ENCODE measurements at regions not wholly inside any gene's neighbourhood (a gene's known extent, or its start where the extent isn't known, plus 50 kb on each side); places are given as distances from the start of the nearest gene placed in this dataset.

DNA sequence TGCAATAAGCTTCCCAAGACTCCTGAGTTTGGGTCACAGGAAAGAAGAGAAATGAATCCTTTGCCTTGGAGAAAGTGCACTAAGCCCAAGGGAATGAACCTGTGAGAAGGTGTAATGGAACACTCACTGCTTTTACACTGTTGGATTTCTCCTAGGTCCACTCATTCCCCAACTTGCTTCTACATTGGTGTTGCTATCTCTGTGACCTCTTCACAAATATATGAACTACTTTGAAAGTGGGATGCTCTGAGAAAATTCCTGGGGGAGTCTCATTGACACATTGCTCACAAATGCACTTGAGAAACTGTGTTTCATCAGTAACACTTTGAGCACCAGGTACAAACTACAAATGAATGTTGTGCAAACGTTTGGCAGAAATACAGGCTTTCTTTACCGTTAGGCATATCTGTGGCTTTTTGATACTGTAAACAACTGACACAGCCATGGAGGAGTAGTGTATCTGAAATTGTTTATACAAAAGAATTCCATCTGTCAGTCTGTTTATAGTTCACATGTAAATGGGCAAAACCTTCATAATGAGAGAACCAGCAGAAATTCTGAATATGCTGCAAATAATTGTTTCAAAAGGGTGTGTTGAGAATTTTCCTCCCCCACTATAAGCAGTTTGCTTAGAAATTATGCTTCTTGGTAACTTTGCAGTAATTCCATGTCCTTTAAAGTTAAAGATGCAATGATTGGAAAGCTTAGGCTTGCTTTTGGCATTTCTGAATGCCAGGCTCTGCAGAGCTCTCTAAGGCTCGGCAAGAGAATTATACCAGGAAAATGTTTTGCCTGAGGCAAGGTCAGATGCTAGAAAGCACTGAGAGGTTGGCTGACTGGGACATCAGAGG lies 348.5 kb upstream of the DDHD1 start:
- no peak for DNase-seq

DNA sequence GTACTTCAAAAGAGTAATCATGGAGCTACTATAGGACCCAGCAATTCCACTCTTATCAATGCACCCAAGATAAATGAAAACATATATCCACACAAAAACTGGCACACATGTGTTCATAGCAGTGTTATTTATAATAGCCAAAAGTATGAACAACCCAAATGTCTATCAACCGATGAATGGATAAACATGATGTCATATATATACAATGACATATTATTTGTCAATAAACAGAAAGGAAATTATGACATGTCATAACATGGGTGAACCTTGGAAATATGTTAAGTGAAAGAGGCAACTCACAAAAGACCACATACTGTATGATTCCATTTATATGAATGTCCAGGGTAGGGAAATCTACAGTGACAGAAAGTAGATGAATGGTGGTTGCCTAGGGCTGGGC lies 347.1 kb upstream of the DDHD1 start:
- no peak for DNase-seq

DNA sequence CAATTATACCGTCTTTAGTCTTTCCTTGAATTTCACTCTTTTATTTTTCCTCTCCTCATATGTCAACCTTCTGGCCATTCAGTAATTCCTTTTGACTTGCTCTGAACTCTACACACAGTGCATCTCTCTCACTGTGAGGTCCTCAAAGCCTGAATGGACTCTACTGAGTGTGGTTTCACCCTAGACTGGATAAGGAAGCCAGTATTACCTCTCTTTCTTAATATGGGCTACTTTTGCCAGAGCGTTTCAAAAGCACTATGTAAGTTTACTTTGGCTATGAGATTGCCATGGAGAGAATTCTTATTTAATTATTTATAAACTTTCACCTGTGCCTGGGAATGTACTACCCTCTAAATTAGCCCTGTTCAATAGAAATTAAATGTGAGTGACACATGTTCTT lies 343.5 kb upstream of the DDHD1 start:
- DNase-seq, result no peak

DNA sequence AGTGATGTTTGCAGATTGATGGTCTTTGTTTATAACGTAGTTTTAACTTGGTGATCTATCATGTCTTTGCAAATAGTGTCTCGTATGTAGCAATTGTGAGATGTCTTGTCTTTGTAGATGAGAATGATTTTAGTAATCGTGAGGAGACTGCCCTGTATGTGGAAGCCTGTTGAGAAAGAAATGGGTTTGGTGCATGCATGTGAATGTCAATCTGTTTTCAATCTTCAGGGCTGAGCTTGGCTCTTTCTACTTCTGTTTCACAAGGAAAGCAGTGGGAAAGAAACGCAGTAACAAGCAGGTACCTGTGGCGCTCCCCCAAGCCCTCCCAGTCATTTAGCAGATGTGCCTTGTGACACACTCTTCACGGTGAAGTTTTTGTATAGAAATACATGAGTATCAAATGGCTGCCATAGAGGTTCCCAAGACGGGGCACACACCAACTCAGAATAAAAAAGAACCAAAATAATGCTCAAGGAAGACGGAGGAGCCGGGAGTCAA lies 342.8 kb upstream of the DDHD1 start:
- DNase-seq, result no peak

DNA sequence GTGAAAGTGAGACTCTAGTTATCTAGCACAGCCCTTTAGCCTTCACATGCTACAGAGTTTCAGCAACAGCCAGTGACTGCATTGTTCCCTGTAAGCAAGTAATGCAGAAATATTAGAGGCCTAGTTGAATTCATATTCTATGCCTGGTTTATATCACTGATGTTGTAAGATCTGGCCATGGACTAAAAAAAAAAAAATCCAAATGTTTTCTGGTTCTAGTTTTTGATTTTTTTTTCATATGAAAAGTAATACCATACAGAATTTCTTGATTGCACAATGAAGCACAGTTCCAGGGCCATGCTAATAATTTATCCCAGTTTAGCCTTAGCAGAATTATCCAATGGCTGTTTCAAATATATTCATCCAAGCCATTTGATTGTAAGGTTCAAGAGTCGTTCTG lies 341.5 kb upstream of the DDHD1 start:
- DNase-seq, result no peak

DNA sequence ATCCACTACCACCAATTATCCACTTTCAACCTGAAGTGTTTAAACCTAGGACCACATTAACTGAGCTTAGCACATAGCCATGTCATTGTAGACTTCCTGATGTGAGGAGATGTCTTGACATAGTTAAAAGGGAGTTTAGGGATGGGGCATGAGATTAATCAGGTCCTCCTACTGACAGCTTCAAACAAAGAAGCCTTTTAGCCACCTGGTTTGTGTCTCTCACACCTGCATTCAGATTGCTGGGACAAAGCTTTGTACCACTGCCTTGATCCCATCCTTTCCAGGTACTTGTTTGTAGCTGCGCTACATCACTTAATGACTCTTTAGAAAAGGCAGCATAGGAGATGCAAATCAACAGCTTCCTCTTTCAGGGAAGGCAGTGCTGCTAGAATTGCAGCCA lies 340.7 kb upstream of the DDHD1 start:
- no peak for DNase-seq

DNA sequence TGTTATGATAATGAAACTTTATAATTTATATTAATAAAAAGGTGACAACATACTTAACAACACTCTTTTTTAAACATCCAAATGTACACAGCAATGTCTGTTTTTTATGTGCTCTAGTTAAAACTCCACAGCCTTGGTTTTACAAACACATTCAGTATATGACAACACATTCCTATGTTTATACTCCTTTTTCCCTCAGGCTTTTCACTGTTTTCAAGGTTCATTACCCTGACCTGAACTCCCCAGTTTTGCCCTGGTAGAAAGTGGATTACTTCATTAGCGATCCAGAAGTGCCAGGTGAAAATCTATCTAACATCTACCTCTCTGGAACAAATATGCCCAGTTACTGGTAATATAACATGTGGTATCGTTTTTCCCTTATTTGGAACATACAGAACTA lies 340.2 kb upstream of the DDHD1 start:
- no peak for DNase-seq

DNA sequence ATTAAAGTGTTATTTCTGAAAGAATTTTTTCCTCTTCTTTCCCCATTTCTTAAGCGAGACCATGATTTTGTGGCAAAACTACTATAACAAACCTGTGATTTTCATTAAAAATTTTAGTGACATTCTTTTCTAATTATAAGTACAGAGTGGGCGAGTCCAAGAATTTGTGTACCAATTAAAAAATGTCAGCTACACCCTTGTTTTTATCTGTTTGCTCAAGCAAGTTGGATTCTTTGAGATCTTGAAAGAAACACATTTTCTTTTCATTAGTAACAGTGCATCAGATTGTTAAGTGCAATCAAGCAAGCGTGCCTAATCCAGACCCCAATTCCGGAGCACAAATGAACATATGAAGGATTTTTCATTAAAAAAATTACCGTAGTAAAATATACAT lies 338.8 kb upstream of the DDHD1 start:
- DNase-seq, result no peak

DNA sequence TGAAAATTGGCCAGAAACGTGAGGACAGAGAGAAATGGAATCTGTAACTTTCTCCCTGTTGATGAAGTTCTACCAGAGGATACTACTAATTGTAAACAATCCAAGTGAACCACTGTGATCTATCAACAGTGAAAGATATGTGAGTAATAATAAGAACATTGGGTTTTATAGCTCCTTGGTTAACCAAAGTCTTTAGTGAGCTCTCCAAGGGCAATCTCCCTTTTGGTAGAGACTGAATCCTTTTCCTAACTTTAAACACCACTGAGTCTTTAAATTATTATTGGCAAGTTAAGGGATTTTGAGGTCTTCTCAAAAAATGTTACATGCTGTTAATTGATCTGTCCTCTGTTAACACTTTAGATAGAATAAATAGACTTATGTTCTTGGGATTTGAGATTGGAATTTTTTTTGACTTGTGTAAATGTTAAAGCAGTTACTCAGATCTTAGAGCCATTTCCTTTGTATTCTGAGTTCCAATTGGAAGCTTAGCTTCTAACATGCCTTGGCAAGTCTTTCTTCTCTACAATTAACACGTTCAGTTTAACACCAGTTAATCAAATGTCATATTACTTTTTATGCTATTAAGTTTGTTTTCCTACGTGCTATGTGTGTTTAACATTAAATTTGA lies 338.2 kb upstream of the DDHD1 start:
- DNase-seq, result no peak

DNA sequence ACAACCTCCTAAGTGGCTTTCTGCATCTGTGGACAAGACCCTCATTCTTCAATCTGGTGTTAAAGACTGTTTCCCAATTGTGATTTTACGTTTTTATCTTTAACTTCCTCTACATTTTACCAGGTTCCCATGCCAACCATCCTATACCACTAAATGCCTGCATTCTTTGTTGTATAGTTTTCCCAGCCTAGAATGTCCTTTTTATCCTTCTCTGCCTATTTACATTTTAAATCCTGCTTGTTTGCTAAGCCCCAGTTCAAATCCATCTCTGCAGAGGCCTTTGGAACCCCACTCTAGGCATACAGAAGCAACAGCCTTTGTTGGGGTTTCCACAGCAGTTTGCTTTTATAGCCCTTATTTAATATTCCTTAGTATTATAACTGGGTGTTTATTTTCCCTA lies 325.1 kb upstream of the DDHD1 start:
- DNase-seq, result no peak

DNA sequence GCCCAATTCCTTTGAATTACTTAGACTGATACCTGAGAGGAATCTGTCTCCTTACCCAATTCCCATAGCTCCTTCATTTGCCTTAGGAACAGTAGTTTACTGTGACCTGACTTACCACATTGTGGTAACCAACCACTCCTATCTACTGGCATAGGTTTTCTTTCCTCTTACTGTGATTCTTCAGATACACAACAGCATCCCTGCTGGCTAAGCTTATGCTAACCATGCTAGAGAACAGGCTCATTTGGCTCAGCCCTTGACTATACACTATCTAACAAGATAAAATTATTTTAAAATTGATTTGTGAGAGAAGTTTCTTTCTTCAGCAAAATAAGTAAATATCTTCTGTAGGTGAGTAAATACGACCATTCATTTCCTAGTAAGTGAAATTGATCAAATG lies 320.4 kb upstream of the DDHD1 start:
- no peak for DNase-seq

DNA sequence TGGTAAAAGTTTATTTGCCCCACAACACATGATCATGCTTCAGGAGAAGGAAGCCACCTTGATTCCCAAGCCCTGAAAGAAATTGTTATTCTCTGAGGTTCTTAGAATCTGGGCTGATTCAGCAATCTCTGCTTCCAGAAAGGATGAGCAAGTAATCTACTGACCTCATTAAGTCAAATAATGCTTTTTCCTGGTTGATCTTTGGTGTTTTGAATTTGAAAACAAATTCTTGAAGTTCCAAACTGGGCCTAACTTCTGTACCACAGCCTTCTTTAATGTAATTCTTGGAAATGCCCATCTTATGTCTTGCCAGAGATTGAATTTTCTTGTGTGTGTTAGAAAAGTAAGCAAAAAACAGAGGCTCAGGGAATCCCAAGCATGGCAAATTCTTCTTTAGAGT lies 319.2 kb upstream of the DDHD1 start:
- DNase-seq, result no peak

DNA sequence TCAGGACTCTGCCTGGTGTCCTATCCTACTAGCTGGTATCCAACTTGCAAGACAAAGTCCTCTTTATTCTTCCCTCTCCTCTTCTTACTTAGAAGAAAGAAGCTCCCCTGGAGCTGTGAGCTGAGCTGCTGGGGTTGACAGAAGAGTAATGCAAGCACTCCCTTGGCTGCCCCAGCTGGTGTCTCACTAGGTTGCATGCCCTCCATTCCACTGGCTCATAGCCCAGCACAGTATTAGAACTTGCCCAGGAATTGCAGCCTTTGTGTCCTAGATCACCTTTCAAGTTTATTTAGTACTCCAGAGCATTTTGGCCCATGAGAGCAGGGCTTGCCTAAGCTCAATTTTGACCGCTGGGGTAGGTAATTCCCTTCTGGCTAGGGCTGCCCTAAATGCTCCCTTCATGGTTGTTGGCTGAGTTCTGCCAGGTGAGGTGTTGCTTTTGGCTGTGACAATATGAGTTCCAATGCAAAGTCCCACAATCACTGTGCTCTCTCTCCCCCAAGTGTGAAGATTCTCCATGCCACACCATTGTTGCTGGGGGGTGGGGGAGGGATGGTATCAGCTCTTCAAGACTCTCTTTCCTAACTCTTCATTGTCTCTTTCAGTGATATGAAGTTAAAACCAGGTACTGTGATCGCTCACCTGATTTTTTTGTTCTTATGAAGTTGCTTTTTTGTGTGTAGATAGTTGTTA lies 317.4 kb upstream of the DDHD1 start:
- no peak for DNase-seq

DNA sequence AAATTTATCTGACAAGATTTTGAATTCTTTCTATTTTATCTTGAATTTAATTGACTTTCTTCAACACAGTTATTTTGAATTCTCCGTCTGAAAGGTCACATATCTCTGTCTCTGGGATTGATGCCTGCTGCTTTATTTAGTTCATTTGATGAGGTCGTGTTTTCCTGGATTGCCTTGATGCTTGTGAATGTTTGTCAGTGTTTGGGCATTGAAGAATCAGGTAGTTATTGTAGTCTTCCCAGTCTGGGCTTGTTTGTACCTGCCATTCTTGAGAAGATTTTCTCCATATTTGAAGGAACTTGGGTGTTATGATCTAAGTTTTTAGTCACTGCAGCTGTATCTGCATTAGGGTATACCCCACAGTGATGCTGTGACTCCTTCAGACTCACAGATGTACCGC lies 315.8 kb upstream of the DDHD1 start:
- no peak for DNase-seq

DNA sequence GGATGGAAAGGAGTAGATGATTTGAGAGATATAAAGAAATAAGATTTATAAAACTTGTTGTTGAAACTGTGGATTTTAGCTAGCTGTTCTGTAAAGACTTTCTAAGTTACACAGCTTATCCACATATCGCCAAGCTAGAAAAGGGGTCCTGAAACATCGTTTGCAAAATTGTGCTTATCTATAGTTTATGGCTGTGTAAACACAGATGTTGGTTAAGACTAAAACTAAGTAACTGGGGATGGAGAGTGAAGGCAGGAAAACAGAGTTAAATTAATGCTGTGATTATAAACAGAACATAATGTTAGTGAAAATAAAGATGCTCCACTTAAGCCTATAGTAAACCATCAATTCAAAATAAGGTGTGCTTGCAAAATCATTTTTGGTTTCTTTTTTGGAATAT lies 311.3 kb upstream of the DDHD1 start:
- DNase-seq, result no peak

DNA sequence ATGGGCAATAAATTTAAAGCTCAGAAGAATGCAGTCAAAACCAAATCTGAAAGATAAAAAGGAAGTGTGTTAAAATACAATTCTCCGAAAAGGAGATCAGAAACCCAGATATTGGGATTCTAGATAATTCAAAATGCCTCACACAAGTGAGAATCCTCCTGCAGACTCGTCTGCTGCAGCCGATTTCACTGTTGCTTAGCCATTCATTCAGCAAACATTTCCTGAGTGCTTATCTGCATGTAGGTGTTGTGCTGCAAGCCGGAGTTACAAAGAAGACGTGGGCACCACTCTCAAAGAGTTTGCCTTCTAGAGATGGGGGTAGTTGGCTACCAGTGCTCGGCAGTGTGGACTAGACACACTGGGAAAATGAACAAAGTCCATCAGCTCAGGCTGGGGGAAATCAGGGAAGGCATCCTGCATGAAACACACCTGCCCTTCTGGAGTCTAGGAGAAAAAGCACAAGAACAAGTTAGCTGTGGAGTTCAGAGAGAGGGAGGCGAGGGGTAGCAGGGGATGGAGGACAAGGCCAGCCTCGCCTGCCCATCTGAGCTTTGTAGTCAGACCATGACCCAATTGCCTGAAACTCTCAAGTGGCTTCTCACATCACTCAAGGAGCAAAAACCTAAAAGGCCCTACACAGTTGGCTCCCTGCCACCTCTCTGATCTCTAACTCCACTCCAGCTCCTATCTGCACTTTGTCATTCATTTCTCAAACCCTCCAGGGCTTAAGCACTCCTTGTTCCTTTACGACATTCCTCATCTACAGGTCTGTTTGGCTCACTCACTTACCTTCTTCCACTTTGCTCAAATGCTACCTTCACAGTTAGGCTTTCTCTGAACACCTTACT lies 310.0 kb upstream of the DDHD1 start:
- DNase-seq, result no peak

DNA sequence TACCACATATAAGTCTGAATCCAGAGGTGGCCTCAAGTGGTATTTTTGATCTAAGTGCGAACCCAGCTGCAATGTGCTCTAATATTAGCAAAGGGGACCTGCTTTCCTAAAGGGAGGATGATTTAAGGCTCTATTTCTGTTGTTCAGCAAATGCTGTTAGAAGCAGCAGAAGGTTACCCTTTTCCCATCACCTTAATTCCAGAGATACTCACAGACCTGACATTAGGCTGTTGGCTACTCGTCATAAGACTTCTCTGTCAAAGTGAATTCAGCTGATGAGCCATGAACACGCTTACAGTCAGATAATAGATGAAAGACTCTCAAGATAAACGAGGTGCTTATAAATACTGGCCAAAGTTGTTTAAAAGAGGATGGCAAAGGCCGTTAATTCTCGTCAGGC lies 308.7 kb upstream of the DDHD1 start:
- no peak for DNase-seq

DNA sequence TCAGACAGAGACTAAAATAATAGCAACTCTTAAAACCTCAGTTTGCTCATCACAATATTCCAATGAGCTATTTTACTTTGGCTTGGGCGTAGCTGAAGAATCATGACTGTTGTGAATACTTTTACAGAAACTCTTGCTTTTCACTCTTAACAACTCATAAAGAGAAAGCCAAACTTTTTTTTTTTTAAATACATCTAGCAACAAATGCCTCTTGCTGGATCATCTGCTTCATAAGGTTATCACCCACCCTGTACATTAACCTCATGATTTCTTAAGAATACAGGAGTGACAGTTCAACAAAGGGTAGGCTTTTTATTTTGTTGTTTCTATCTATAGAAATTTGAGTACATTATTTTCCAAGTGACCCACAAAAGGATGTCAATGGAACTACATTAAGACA lies 307.4 kb upstream of the DDHD1 start:
- no peak for DNase-seq

DNA sequence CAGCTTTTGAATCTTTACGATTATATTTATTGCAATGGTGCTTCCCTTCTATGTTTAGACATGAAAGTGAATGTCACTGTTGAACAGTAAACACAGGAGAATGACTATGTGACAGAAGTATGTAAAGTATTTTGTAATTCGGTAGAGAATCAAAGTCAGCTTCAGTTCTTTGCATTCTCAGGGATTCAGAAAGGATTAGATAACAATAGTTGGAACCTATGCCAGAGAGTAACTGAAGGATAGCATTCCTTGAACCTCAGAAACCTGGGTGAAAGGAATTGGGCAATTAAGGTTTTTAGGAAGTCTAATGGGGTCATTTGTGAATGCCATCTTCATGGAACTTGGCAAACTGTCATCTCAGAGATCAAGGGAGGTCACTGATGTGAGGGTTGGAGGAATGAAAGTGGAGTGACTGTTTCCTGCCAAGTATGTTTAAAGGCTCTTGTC lies 305.3 kb upstream of the DDHD1 start:
- no peak for DNase-seq

DNA sequence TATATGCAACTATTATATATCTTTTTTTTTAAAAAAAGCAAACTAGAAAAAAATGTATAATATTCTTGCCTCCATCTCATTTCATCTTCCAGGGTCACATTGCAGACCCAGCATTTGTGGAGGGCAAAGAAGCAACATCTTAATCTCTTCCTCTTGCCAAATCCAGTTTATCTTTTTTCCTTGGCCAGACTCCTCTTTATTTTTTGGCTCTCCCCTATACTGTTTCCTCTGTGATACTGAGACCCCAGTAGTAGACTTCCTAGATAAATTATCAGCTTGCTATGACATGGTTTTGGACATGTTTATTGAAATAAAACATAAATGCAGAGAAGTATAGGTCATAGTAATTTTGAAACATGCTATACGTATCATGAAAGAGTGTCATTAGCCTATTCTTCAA lies 303.8 kb upstream of the DDHD1 start:
- no peak for DNase-seq

DNA sequence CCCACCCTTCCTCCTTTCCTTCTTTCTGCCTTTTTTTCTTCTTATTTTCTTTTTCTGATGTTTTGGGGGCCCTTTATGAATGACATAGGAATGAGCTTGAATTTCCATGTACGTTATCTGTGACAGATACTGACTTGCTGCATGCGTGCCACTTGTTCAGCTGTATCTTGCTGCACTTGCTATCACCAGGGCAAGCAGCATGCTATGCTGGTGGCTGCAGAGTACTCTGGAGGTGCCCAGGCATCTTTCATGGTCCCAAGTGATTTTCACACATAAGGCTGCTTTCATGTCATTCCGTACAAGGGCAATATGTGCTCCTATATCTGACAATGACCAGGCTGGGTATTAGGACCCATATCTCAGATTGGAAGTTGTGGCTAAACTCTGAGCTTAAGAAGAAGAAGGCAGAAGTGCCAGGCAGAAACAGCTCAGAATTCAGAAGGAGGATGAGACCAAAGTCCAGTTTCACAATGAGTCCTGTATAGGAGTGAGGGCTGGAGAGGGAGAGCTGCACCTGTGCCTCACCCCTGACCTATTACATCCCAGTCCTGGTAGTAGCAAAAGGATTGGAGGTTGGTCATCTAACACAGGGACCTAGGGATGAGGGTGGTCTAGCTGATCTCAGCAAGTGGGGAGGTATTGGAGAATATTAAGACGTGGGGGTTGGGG lies 299.0 kb upstream of the DDHD1 start:
- no peak for DNase-seq

DNA sequence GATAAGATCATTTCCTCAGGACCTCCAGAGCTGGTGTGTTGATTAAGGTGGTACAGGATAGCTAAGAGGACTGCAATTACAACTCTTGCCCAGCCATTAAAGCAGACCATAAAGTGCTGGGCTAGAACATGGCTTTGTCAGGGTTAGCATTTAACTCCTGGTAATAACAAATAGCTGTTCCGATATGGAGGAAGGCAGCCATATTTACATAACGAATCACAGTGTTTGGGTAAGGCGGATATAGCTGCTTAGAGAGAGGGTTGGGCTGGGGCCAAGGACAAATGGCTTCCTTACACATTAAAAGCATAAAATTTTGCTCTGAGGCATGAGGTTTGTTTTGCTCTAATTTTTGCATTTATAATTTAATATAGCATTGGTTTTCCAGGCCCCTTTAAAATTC lies 297.7 kb upstream of the DDHD1 start:
- no peak for DNase-seq

DNA sequence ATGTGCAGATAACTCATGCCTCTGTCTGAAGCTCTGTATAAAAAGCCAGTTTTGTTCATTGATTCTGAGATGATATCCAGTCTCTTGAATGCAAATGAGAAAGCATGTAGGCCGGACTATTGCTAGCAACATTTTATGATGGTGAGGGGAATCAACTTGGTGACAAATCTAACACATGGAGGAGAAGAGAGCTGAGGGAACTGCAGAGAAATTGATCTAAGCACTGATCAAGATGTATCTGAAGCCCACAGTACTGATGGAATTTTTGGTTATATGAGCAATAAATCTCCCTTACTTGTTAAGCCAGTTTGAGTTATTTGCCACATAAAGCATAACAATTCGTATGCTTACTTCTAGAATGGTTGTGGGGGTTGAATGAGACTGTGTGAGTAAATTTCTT lies 295.6 kb upstream of the DDHD1 start:
- DNase-seq, result no peak
